ENCODE measurements at regions not wholly inside any gene's neighbourhood (a gene's known extent, or its start where the extent isn't known, plus 50 kb on each side); places are given as distances from the start of the nearest gene placed in this dataset.
A peak's percentile ranks its signal among the peaks of the same experiment; 100 is the strongest.

DNA sequence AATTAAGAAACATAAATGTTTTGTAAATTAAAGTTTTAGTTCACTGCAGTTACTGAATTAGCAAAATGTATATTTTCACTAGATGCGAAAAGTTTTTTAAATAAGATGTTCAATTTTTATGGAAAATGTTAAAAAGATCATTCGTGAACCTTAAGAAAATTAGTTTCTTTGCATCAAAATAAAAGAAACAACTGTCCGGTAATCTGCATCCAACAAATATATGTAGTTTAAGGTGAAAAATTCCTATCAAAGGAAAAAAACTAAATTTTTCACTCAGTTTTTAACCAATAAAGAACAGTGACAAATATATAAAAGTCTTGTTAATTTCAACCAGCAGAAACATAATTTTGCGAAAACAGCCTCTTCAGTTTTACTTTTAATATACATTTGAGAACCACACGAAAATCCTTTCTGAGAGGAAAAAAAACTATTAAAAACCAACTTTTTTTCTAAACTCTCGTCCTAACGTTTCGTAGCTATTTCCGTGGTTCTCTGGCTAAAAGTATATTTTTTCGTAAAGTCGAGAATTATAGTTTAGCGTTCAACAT is 64.5 kb downstream of the KCNRG start:
- Mint-ChIP-seq H3K36me3 (ENCODE audit: insufficient read depth in 1 of 3, low read depth in 3 of 3) (peaks cover 0 to 2% (median 0%) of the 10 kb centered on the region in 3 experiments; a peak in 2 of 7 replicates), H3K27me3 (ENCODE audit: low read depth) (peaks cover 5% of the 10 kb centered on the region; the same call in 1 of the 2 replicates), H3K9me3 (no peaks in the 10 kb centered on the region; a peak in 1 of 5 replicates), H3K4me1 (peaks cover 19 to 28% of the 10 kb centered on the region in 2 experiments), H3K4me3 (peak overlapping the region; percentile 98 to 99), H3K27ac (no peak overlapping the region)
- no peaks in the 10 kb centered on the region for H3K9me3 ChIP-seq (ENCODE audit: control insufficient read depth, low read depth, low read length)
- no peak overlapping the region for H2BK15ac ChIP-seq (ENCODE audit: low read depth, low read length)
- no peak overlapping the region for H4K8ac ChIP-seq (replicated peaks; ENCODE audit: insufficient read length, low read depth, low read length)
- peak overlapping the region; percentile 84 for H3K4me2 ChIP-seq (ENCODE audit: insufficient read depth, insufficient read length, low read length)
- no peaks in the 10 kb centered on the region for H3K79me1 ChIP-seq (ENCODE audit: insufficient read depth, low read depth, low read length, poor library complexity, severe bottlenecking)
- peaks cover 4% of the 10 kb centered on the region; the same call in 1 of the 2 replicates for H3K79me2 ChIP-seq (ENCODE audit: insufficient read depth, low read length)
- H2BK12ac ChIP-seq (ENCODE audit: insufficient read length, low read depth, low read length) = no peak overlapping the region
- TF ChIP-seq, protein P1, sequence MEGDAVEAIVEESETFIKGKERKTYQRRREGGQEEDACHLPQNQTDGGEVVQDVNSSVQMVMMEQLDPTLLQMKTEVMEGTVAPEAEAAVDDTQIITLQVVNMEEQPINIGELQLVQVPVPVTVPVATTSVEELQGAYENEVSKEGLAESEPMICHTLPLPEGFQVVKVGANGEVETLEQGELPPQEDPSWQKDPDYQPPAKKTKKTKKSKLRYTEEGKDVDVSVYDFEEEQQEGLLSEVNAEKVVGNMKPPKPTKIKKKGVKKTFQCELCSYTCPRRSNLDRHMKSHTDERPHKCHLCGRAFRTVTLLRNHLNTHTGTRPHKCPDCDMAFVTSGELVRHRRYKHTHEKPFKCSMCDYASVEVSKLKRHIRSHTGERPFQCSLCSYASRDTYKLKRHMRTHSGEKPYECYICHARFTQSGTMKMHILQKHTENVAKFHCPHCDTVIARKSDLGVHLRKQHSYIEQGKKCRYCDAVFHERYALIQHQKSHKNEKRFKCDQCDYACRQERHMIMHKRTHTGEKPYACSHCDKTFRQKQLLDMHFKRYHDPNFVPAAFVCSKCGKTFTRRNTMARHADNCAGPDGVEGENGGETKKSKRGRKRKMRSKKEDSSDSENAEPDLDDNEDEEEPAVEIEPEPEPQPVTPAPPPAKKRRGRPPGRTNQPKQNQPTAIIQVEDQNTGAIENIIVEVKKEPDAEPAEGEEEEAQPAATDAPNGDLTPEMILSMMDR (conservative IDR thresholded peaks at IDR 0.05) = no peak
- H4K20me1 ChIP-seq (ENCODE audit: control insufficient read depth, insufficient read depth, insufficient read length) = no peaks in the 10 kb centered on the region
- H2BK20ac ChIP-seq (ENCODE audit: low read depth, low read length, poor library complexity, severe bottlenecking) = no peak overlapping the region
- H3K23ac ChIP-seq (ENCODE audit: insufficient read length, low read depth, low read length) = no peak overlapping the region
- H3K18ac ChIP-seq (ENCODE audit: insufficient read length, low read depth, low read length) = no peak overlapping the region
- no peak overlapping the region for H3K56ac ChIP-seq (ENCODE audit: insufficient read length, low read depth, low read length)
- no peak overlapping the region for H3K27ac ChIP-seq (ENCODE audit: insufficient read length, low read depth, low read length)
- DNase-seq = no peak
- H3K9ac ChIP-seq (ENCODE audit: extremely low read depth, insufficient read length, low read length) = peak overlapping the region; percentile 11
- no peak overlapping the region for H4K5ac ChIP-seq (ENCODE audit: insufficient read length, low read depth, low read length)
- H2AK5ac ChIP-seq (ENCODE audit: insufficient read length, low read length) = no peak overlapping the region
- H2BK5ac ChIP-seq (ENCODE audit: insufficient read length, low read length) = no peak overlapping the region
- H3K27me3 ChIP-seq (ENCODE audit: insufficient read depth, low read length) = no peaks in the 10 kb centered on the region
- H2BK120ac ChIP-seq (ENCODE audit: low read depth, low read length, poor library complexity, severe bottlenecking) = no peak overlapping the region
- H3K14ac ChIP-seq (ENCODE audit: insufficient read depth, low read length) = no peak overlapping the region
- peaks cover 17% of the 10 kb centered on the region for H3K23me2 ChIP-seq (ENCODE audit: insufficient read length, low read depth, low read length, poor library complexity, severe bottlenecking)
- 100% methylated on average over 1 of the region's 12 CpGs for WGBS (ENCODE audit: extremely low coverage, insufficient read length, low lambda C conversion rate)
- no peak overlapping the region for H3T11ph ChIP-seq (ENCODE audit: low read length)
- no peaks in the 10 kb centered on the region for H3K4me1 ChIP-seq (ENCODE audit: insufficient read depth, low read length)
- no peak overlapping the region for H3K4ac ChIP-seq (ENCODE audit: low read depth, low read length)
- H4K91ac ChIP-seq (ENCODE audit: insufficient read length, low read depth, low read length) = no peak overlapping the region
- H2AFZ ChIP-seq (ENCODE audit: low read length) = no peak overlapping the region

All from H9 (cell line).